Naive thymus-derived CD4-positive, alpha-beta T cell (primary cell): ENCODE measurements at regions not wholly inside any gene's neighbourhood (a gene's known extent, or its start where the extent isn't known, plus 50 kb on each side); places are given as distances from the start of the nearest gene placed in this dataset.

ENCODE experiments used
- ATAC-seq: fragments of 150-1000 bp; cut with Tn5 transposase; 2 replicates; pipeline ENCODE4 v1.10.0; 2021; ENCODE audit warnings: mild to moderate bottlenecking, moderate library complexity
- CTCF ChIA-PET: fragments of 350-600 bp; sonication (Branson Sonifier 250); formaldehyde crosslinking; loops from one replicate; lab custom pipeline; 2021; ENCODE audit warnings: antibody characterized with exemption; lab: Charles Lee
- POLR2A ChIA-PET: fragments of 350-600 bp; sonication (Branson Sonifier 250); formaldehyde crosslinking; loops from one replicate; lab custom pipeline; 2021; ENCODE audit warnings: antibody characterized with exemption, inconsistent platforms; lab: Charles Lee
- DNase-seq, 9 donors: peaks; one replicate each; pipeline versions ENCODE4 v3.0.0 to v3.0.0-alpha.2; 2020 to 2022; ENCODE audit warnings: mixed read lengths in 1 of 9
- H3K27ac ChIP-seq: one replicate; pipeline ENCODE4 v1.7.0; 2013; ENCODE audit warnings: mild to moderate bottlenecking, low read depth, low read length, moderate library complexity
- H3K27me3 ChIP-seq, 2 donors: one replicate each; pipeline ENCODE4 v1.7.0; 2013; ENCODE audit warnings: low read length in 2 of 2, mild to moderate bottlenecking in 2 of 2, moderate library complexity in 2 of 2; ENCODE audit not compliant: control insufficient read depth in 2 of 2, insufficient read depth in 2 of 2
- H3K36me3 ChIP-seq, 3 experiments: 1 replicate in 2 of 3; 2 replicates in 1 of 3; pipeline ENCODE4 v1.7.0; 2013; ENCODE audit warnings: low read length in 3 of 3, mild to moderate bottlenecking in 3 of 3, moderate library complexity in 1 of 3; ENCODE audit not compliant: insufficient read depth in 3 of 3, control insufficient read depth in 2 of 3
- H3K4me1 ChIP-seq, 2 donors: one replicate each; pipeline ENCODE4 v1.7.0; 2013; ENCODE audit warnings: low read length in 2 of 2, mild to moderate bottlenecking in 2 of 2, moderate library complexity in 1 of 2; ENCODE audit not compliant: control insufficient read depth in 2 of 2, insufficient read depth in 2 of 2
- H3K4me3 ChIP-seq: 2 replicates; pipeline ENCODE4 v1.7.0; 2013; ENCODE audit warnings: mild to moderate bottlenecking, low read length
- H3K9me3 ChIP-seq, 3 experiments: 1 replicate in 2 of 3; 2 replicates in 1 of 3; pipeline ENCODE4 v1.7.0; 2013; ENCODE audit warnings: low read length in 3 of 3; ENCODE audit not compliant: control insufficient read depth in 2 of 3
- H3K27ac Mint-ChIP-seq, 9 donors: one replicate each; pipeline ENCODE4 v1.8.0; 2020 to 2022; ENCODE audit warnings: mixed read lengths in 9 of 9, mild to moderate bottlenecking in 8 of 9, moderate library complexity in 5 of 9, inconsistent platforms in 2 of 9
- H3K27me3 Mint-ChIP-seq, 5 donors: one replicate each; pipeline ENCODE4 v1.8.0; 2021 to 2022; ENCODE audit warnings: mixed read lengths in 5 of 5, mild to moderate bottlenecking in 1 of 5
- H3K36me3 Mint-ChIP-seq, 5 donors: one replicate each; pipeline ENCODE4 v1.8.0; 2020 to 2022; ENCODE audit warnings: mixed read lengths in 5 of 5, mild to moderate bottlenecking in 3 of 5, inconsistent platforms in 1 of 5
- H3K4me1 Mint-ChIP-seq, 7 donors: one replicate each; pipeline ENCODE4 v1.8.0; 2020 to 2022; ENCODE audit warnings: mixed read lengths in 7 of 7, mild to moderate bottlenecking in 3 of 7, inconsistent platforms in 1 of 7
- H3K4me3 Mint-ChIP-seq, 10 donors: one replicate each; pipeline ENCODE4 v1.8.0; 2020 to 2022; ENCODE audit warnings: mild to moderate bottlenecking in 10 of 10, mixed read lengths in 10 of 10, moderate library complexity in 6 of 10, inconsistent platforms in 2 of 10
- H3K9me3 Mint-ChIP-seq, 11 donors: one replicate each; pipeline ENCODE4 v1.8.0; 2020 to 2022; ENCODE audit warnings: mixed read lengths in 11 of 11, mild to moderate bottlenecking in 4 of 11, inconsistent platforms in 1 of 11, moderate library complexity in 1 of 11
- intact Hi-C, 2 donors: fragments of 100-400 bp; cut with micrococcal nuclease; formaldehyde crosslinking; loops; one replicate each; pipeline ENCODE4 v1.15.1; 2023

DNA sequence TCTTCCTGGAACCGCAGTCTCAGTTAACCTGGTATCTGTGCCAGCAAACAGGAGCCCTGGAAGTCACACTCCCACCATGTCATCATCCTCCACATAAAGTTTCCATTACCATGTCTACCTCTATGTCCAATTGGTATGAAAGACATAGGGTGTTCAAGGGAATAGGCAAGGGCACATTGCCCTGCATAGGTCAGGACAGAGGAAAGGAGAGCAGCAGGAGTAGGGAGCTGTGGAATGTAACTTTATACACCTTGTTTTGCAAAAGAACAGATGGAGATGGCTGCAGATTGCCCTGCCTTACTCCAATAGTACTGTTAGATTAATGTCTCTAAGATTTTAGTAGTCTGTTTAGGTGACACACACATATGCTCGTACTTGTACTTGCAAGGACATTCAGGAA, 1056.4 kb downstream of the NTRK3 start:
- Mint-ChIP-seq H3K27me3 (peaks cover 0 to 25% (median 6%) of the 10 kb centered on the region in 5 donors), H3K27ac (no peak overlapping the region), H3K4me1 (no peaks in the 10 kb centered on the region), H3K36me3 (no peaks in the 10 kb centered on the region), H3K9me3 (peaks cover 0 to 6% (median 0%) of the 10 kb centered on the region in 11 donors), H3K4me3 (no peak overlapping the region)
- no peaks in the 10 kb centered on the region for H3K9me3 ChIP-seq
- no peaks in the 10 kb centered on the region for H3K36me3 ChIP-seq
- intact Hi-C loops = no loop called here
- peaks cover 0 to 4% of the 10 kb centered on the region in 2 donors for H3K27me3 ChIP-seq
- no peak overlapping the region for H3K27ac ChIP-seq
- ChIA-PET POLR2A (no interaction called here), CTCF (no interaction called here)
- no peak for ATAC-seq
- H3K4me1 ChIP-seq = no peaks in the 10 kb centered on the region
- DNase-seq = no peak
- H3K4me3 ChIP-seq = no peak overlapping the region

DNA sequence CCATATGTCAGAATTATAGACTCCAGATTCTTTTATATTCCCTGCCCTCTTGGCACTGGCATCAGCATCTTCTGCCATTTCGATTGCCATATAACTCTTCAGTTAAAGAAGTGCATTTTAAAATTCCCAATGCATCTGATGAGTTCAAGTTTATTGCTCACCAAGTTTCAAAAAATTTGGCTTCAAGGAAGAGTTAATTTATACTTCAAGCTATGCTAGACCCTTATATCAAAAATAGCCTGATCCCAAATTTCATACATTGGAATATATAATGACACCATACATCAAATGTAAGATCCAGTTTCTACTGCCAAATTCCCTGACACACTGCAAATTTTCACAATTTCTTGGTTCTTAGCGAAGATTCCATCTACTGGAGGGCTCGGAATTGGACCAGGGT, 1058.6 kb downstream of the NTRK3 start:
- H3K36me3 ChIP-seq = no peaks in the 10 kb centered on the region
- ATAC-seq = no peak
- H3K36me3 Mint-ChIP-seq = no peaks in the 10 kb centered on the region
- no peaks in the 10 kb centered on the region for H3K9me3 ChIP-seq
- ChIA-PET CTCF (no interaction called here), POLR2A (no interaction called here)
- DNase-seq = no peak
- H3K27me3 Mint-ChIP-seq = peaks cover 0 to 17% (median 5%) of the 10 kb centered on the region in 5 donors
- H3K4me1 ChIP-seq = no peaks in the 10 kb centered on the region
- intact Hi-C loops = no loop called here
- H3K27me3 ChIP-seq = peaks cover 0 to 4% of the 10 kb centered on the region in 2 donors
- H3K9me3 Mint-ChIP-seq = peaks cover 0 to 6% (median 2%) of the 10 kb centered on the region in 11 donors
- H3K4me3 Mint-ChIP-seq = no peak overlapping the region
- H3K27ac Mint-ChIP-seq = no peak overlapping the region
- no peak overlapping the region for H3K4me3 ChIP-seq
- no peaks in the 10 kb centered on the region for H3K4me1 Mint-ChIP-seq
- H3K27ac ChIP-seq = no peak overlapping the region

DNA sequence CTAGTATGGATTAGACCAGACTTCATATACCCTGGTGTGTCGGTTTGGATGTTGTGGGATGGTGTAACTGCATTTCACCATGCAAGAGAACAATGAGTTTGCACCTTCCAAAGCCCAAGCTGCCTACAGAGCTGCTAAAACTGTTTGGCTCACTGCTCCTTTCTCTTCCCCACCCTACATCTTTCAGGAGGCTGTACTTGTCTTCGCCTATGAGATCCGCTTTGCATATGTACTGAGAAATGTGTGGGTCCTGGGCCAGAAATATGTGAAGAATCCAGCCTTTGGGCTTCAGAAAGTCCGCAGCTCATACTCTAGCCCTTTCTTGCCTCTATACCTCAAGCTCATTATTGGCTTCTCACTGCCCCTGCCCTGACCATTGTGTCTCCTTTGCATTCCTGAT, 1060.0 kb downstream of the NTRK3 start:
- no peak for ATAC-seq
- no peak overlapping the region for H3K27ac Mint-ChIP-seq

DNA sequence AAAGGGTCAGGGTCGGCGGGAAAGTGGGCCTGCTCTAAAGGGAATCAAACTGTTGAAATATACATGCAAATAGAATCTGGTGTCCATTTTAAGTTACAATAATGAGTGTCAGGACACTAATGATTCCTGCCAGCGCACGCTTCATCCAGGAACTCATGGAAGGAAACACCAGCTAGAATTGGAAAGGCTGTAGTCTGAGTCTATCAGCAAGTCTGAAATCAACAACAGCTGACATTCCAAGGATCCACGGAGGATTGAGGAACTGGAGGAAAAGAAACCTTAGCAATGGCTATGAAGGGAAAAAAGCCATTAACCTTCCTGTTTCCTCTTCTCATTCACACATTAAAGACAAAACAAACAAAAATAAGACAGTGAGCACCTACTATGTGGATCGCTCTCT, 1063.1 kb downstream of the NTRK3 start:
- no peak overlapping the region for H3K4me3 ChIP-seq
- intact Hi-C loops = no loop called here
- Mint-ChIP-seq H3K36me3 (no peaks in the 10 kb centered on the region), H3K27me3 (peaks cover 0 to 8% (median 0%) of the 10 kb centered on the region in 5 donors), H3K9me3 (peaks cover 0 to 5% (median under 1%) of the 10 kb centered on the region in 11 donors), H3K27ac (no peak overlapping the region), H3K4me1 (no peaks in the 10 kb centered on the region), H3K4me3 (no peak overlapping the region)
- CTCF ChIA-PET = no interaction called here
- peaks cover 0 to 4% of the 10 kb centered on the region in 2 donors for H3K27me3 ChIP-seq
- DNase-seq (no peak), ATAC-seq (no peak)
- H3K36me3 ChIP-seq = no peaks in the 10 kb centered on the region
- no peaks in the 10 kb centered on the region for H3K9me3 ChIP-seq
- POLR2A ChIA-PET = no interaction called here
- H3K27ac ChIP-seq = no peak overlapping the region
- H3K4me1 ChIP-seq = no peaks in the 10 kb centered on the region

More for the DNA sequence above, 1060.0 kb downstream of the NTRK3 start:
- no peak for DNase-seq
- H3K27me3 ChIP-seq = peaks cover 0 to 4% of the 10 kb centered on the region in 2 donors
- H3K4me3 ChIP-seq = no peak overlapping the region
- Mint-ChIP-seq H3K4me1 (no peaks in the 10 kb centered on the region), H3K27me3 (peaks cover 0 to 17% (median 4%) of the 10 kb centered on the region in 5 donors), H3K4me3 (no peak overlapping the region), H3K9me3 (peaks cover 0 to 6% (median 2%) of the 10 kb centered on the region in 11 donors), H3K36me3 (no peaks in the 10 kb centered on the region)
- POLR2A ChIA-PET = no interaction called here
- CTCF ChIA-PET = no interaction called here
- H3K27ac ChIP-seq = no peak overlapping the region
- H3K9me3 ChIP-seq = no peaks in the 10 kb centered on the region
- H3K4me1 ChIP-seq = no peaks in the 10 kb centered on the region
- no peaks in the 10 kb centered on the region for H3K36me3 ChIP-seq
- intact Hi-C loops = no loop called here

GRCh38 chr15:87167706-87168105, 1088.0 kb downstream of the AGBL1 start:
- intact Hi-C loops = no loop called here
- Mint-ChIP-seq H3K9me3 (peaks cover 0 to 7% (median 0%) of the 10 kb centered on the region in 11 donors), H3K4me1 (peaks cover 0 to 2% (median 0%) of the 10 kb centered on the region in 7 donors), H3K27me3 (peaks cover 0 to 17% (median 3%) of the 10 kb centered on the region in 5 donors), H3K36me3 (no peaks in the 10 kb centered on the region), H3K4me3 (no peak overlapping the region), H3K27ac (no peak overlapping the region)
- no peak overlapping the region for H3K4me3 ChIP-seq
- DNase-seq (no peak), ATAC-seq (no peak)
- no peaks in the 10 kb centered on the region for H3K9me3 ChIP-seq
- H3K4me1 ChIP-seq = no peaks in the 10 kb centered on the region
- POLR2A ChIA-PET = no interaction called here
- CTCF ChIA-PET = no interaction called here
- no peaks in the 10 kb centered on the region for H3K36me3 ChIP-seq
- H3K27ac ChIP-seq = no peak overlapping the region
- H3K27me3 ChIP-seq = no peaks in the 10 kb centered on the region

- DNase-seq (no peak), ATAC-seq (no peak)
- Histone ChIP-seq H3K27ac (no peak overlapping the region), H3K36me3 (no peaks in the 10 kb centered on the region), H3K27me3 (no peaks in the 10 kb centered on the region), H3K4me1 (no peaks in the 10 kb centered on the region), H3K4me3 (no peak overlapping the region), H3K9me3 (no peaks in the 10 kb centered on the region)
- no peak overlapping the region for H3K27ac Mint-ChIP-seq
- intact Hi-C loops = no loop called here
- H3K9me3 Mint-ChIP-seq = peaks cover 0 to 7% (median 0%) of the 10 kb centered on the region in 11 donors
- POLR2A ChIA-PET = no interaction called here
- no peaks in the 10 kb centered on the region for H3K36me3 Mint-ChIP-seq
- peaks cover 0 to 19% (median 0%) of the 10 kb centered on the region in 5 donors for H3K27me3 Mint-ChIP-seq
- CTCF ChIA-PET = no interaction called here
- H3K4me1 Mint-ChIP-seq = peaks cover 0 to 2% (median 0%) of the 10 kb centered on the region in 7 donors
- no peak overlapping the region for H3K4me3 Mint-ChIP-seq
Measured at GRCh38 chr15:87167055-87167454, 1087.4 kb downstream of the AGBL1 start.

- no peaks in the 10 kb centered on the region for H3K9me3 ChIP-seq
- DNase-seq (no peak), ATAC-seq (no peak)
- peaks cover 0 to 28% (median 15%) of the 10 kb centered on the region in 5 donors for H3K27me3 Mint-ChIP-seq
- H3K4me3 Mint-ChIP-seq = no peak overlapping the region
- intact Hi-C loops = no loop called here
- no peaks in the 10 kb centered on the region for H3K36me3 ChIP-seq
- ChIA-PET POLR2A (no interaction called here), CTCF (no interaction called here)
- H3K4me3 ChIP-seq = no peak overlapping the region
- H3K27me3 ChIP-seq = no peaks in the 10 kb centered on the region
- no peaks in the 10 kb centered on the region for H3K4me1 Mint-ChIP-seq
- H3K36me3 Mint-ChIP-seq = no peaks in the 10 kb centered on the region
- peaks cover 0 to 22% (median 8%) of the 10 kb centered on the region in 11 donors for H3K9me3 Mint-ChIP-seq
- H3K27ac ChIP-seq = no peak overlapping the region
- no peaks in the 10 kb centered on the region for H3K4me1 ChIP-seq
- no peak overlapping the region for H3K27ac Mint-ChIP-seq
Measured at GRCh38 chr15:87155771-87156170, 1076.1 kb downstream of the AGBL1 start.
